NCI-H69 (cell line): ENCODE measurements at regions not wholly inside any gene's neighbourhood (a gene's known extent, or its start where the extent isn't known, plus 50 kb on each side); places are given as distances from the start of the nearest gene placed in this dataset.

ENCODE experiments used
- DNase-seq: peaks from one replicate; lab custom pipeline; 2025; lab: John Stamatoyannopoulos, UW

- DNase-seq: no peak
Observed at GRCh38 chr11:128262463-128263345, 324.7 kb downstream of the ETS1 start.

DNA sequence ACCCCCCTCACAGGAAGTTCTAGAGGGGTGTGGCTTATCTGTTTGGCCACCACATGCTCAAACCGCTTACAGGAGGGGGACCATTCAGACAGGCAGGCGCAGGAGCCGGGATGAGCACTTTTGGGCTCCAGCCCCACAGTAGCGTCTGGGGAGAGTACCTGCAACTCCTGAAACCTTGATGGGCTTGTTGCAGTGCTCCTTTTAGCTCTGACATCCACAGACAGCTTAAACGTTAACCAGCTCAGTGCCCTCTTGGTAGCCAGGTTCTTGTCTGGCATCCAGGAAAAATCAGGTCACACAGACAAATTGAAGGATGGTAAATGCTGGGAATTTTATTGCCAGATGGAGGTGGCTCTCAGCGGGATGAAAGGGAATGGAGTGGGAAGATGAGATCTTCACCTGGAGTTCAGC, 326.3 kb downstream of the ETS1 start:
- DNase-seq: peak; percentile 47

DNA sequence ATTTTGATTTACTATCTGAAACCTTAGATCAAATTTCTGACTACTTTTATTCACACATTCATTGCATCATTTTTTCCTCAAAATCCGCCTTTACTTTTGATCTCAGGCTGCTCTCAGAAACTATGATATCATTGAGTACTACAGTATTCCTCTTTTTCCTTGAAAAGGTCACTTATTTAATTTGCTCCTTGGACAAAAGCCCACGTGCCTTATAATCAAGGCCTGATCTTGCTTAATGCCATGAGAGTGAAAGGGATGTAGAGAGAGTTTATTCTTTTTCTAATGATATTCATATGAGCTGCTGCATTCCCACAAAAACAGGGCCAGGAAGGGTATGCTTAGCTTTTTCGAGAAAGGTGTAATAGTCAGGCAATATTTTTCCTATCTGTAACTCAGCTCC, 327.0 kb downstream of the ETS1 start:
- no peak for DNase-seq

DNA sequence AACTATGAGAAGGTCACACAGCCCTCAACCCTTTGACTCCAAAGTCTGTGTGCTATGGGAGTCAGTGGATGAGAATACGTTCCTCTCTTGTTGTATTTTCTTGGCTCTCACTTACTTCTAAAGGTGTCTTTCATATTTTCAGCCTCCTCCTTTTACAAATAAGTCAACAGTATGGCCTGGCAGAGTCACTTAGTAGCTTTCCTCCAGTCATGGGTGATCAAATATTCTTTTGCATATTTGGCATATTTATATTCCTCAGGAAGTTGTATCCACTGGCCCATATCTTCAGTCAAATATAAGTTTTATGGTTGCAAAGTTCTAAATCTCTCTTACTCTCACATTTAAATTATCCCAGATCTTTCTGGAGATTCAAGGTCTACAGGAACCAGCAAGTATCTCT, 327.5 kb downstream of the ETS1 start:
- DNase-seq: no peak

DNA sequence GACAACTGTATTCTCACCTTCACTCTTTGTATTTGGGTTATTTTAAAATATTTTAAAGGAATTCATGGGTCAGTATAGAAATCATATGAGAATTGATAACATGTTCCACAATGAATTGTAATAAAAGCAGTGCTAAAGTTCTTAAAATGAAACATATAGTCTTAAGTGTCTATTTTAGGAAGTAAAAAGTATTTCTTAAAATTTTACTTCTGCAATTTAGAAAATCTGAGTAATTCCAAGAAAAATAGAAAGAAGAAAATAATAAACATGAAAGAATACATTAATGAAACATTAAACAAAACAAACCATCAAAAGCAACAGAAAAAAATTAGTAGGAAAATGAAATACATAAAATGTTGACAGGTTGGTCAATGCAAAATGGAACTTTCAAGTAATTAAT, 332.4 kb downstream of the ETS1 start:
- DNase-seq: no peak

DNA sequence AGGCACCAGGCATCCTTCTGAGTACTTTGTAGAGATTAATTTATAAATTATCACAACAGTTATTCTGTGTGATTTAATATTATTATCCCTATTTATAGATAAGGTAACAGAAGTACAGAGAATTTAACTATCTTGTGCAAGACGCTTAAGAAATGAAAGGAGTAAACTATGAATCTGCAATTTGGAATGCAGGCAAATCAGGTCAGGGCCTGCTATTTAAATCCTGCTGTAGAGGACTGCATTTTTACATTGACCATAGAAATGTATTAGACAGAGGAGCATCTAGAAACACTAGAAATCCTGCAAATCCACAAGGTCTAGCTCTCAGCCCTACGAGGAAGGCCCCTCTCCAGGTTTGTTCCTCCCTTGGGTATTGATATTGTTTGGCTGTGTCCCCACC, 336.2 kb downstream of the ETS1 start:
- DNase-seq: no peak

DNA sequence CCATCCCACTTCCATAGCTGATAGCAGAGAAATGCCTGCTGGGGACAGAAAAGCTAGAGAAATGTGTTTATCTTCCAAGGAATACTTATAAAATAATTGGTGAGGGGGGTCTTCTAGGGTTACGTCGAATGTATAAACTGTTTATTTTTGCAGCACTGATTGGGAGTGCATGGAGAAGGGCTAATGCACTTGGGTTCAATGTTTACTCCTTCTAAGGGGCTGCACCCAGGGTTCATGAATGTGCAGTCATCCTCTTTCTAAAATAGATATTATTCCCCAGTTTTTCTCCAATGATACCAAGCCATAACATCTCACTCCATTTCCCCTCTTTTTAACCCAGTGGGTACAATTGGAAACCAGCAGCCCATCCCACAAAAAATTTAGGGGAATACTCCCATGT, 336.9 kb downstream of the ETS1 start:
- no peak for DNase-seq

GRCh38 chr11:128246810-128247594, 340.4 kb downstream of the ETS1 start:
- no peak for DNase-seq

DNA sequence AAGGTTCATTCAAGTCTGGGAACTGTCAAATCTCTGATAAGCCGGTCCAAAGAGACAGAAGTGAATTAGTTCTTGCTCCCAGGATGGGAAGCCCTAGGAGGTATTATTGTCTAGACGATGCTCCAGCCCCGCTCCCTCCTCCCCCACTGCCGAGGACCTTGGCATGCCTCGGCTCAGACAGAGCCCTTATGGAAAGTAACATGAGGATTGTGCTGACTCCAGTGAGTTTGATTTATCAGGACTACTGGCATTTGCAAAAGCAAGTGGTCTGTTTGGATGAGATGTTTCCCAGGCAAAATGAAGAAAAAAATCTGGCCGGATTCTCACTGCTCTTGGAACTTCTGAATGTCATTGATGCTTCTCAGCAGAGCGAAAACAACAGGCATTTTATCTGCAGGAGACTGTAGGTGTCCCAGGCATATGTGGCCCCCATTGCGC, 341.0 kb downstream of the ETS1 start:
- no peak for DNase-seq

- no peak for DNase-seq
Observed at GRCh38 chr11:128244871-128245270, 342.5 kb downstream of the ETS1 start.

DNA sequence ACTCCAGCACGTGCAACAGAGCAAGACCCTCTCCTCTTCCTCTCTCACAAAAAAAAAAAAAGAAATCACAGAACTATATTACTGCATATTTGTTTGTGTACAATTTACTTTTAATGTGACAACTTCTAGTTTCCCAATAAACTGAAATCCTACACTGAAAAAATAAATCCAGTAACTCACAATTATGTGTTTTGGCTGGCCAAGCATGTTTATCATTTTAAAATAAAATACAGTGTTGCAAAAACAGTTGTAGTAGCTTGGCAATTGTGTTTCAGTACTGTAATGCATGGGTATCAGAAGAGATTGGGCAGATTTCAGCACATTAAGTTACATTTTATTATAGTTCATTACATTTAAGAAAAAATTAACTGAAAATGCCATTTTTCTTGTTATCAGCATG, 344.9 kb downstream of the ETS1 start:
- DNase-seq: no peak

DNA sequence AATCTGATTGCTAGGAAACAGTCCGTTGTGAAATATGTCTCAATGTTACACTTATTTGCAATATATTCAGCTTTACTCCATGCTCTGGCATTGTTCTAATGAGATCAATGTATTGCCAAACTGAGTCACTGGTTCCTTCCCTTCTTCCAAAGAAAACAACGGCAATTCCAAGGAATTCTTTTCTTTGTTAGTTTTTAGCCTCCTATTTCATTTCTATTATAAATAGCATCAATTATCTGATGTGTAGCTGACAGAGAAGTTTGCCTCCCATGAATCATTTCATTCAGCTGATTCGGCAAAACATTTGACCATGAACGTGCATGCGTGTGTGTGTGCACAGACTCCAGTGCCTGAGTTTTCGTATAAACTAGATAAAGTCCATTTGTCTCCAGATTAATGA, 346.8 kb downstream of the ETS1 start:
- DNase-seq: no peak

GRCh38 chr11:128239306-128239705, 348.1 kb downstream of the ETS1 start:
- DNase-seq: no peak

DNA sequence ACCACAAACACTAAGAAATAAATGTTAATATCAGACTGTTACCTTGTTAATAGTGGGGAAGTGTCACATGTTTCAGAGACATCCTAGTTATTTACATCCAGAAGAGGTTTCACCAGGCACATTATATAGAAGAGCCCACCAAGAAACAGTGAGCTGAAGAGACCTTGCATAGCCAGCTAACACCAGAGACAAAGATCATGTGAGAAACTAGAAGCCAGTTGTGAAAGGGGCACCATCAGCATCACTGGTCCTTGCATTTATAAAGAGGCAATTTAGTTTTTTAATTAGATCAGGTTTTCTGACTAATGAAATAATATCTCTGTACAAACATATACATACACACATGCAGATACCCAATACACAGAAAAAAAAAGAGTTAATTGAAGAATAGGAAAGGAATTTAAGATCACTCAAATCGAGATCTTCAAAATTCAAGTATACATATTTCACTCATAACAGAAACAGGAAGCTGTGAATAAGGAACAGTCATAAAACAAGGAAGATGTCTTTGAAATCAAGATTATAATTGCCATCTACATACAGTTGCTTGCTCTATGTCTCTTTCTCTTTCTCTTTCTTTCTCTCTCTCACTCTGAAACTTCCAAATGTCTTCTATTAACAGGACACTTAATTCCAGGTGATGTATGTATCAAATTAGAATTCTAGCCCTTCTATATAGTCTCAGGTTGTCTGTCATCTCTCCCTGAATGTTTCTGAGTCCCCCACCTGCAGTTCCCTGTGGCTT, 348.7 kb downstream of the ETS1 start:
- no peak for DNase-seq

GRCh38 chr11:128236506-128237498, 350.6 kb downstream of the ETS1 start:
- no peak for DNase-seq

DNA sequence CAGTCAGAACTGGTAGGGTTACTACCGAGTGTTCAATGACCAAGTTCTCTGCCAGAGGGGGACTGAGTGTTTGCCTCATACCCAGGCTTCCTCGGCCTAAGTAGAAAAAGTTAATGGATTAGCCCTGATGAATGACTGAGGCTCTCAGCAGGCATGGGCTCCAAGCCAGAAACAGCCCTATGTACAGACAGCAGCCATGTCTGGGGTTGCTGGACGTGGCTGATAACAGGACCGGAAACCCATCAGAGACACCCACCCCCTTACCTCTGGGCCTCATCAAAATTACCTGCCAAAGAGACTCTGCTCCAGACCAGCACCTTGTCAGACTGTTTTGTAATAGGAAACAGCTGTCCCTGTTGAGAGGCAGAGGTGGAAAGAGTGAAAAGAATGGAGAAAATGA, 351.4 kb downstream of the ETS1 start:
- peak; percentile 85 for DNase-seq

- DNase-seq: peak; percentile 27
Observed at GRCh38 chr11:128235426-128235825, 351.9 kb downstream of the ETS1 start.

GRCh38 chr11:128234143-128234542, 353.2 kb downstream of the ETS1 start:
- no peak for DNase-seq

DNA sequence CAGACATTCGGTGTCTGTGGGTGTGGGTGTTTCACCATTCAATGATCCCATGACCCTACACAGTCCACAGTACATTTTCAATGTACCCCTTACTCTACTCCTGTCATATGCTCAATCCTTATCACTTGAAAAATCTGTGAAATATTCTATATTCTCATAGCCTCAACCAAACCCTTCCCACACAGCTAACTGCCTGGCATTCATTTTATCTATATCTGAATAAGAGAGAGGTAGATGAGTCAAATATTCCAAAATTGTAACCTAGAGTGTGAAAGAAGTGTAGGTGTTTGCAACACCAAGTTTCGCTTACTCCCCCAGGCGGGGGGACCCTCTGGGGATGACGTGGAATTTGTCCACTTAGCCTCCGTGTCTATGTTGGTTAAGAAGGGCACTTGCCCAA, 354.8 kb downstream of the ETS1 start:
- no peak for DNase-seq

DNA sequence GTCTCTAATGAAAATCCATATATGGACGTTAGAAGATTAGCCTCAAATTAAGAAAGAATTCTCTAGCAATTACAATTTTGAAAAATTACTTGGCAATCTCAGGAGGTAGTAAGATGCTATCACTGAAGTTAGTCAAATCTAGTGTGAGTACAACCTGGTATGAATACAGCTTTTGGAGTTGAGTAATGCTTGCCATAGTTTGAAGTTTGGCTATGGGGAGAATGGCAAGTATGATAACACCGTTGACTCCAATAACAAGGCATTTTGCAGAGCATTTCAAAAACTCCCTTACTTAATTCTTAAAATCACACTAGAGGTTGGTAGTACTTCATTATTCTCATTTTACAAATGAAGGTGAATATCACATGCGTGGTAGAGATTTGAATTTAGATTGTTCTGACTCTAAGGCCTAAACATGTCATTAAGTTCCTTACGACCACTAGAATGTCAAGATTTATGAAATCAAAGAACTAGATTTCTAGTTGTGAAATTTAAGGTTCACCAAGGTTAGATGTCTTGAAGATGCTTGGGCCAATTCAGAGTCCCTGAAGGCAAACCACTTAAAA, 355.4 kb downstream of the ETS1 start:
- DNase-seq: no peak

- no peak for DNase-seq
Observed at GRCh38 chr11:128227466-128227865, 359.9 kb downstream of the ETS1 start.
